Coronary artery (tissue), 2 donors: ENCODE measurements at regions not wholly inside any gene's neighbourhood (a gene's known extent, or its start where the extent isn't known, plus 50 kb on each side); places are given as distances from the start of the nearest gene placed in this dataset.

ENCODE experiments used
- DNase-seq: peaks from one replicate; pipeline ENCODE4 v3.0.0-alpha.2; 2017; ENCODE audit warnings: low spot score
- H3K27ac ChIP-seq, 2 donors: fragments of 200-600 bp; sonication (generic); one replicate each; pipeline ENCODE4 v1.5.1; 2016 to 2019
- H3K4me3 ChIP-seq: fragments of 200-600 bp; sonication (generic); 2 replicates; pipeline ENCODE4 v1.5.1; 2016; ENCODE audit warnings: mild to moderate bottlenecking, moderate library complexity
- TF ChIP-seq, protein P1 (sequence below): fragments of 200-600 bp; sonication (generic); IDR thresholded peaks from one replicate; pipeline ENCODE4 v1.5.1; 2019; ENCODE audit warnings: antibody characterized with exemption

DNA sequence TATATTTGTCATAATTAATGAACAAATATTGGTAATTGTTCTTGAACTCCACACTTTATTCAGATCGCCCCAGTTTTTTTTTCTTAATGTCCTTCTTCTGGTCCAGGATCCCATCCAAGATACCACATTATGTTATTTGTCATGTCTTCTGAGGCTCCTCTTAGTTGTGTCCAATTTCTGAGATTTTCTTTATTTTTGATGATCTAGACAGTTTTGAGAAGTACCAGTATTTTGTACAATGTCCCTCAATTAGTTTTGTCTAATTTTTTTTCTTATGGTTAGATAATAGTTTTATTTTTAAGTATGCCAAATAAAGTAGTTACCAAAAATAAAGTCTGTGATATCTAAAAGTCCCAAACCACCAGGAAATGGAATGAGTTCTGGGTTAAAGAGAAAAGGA lies 440.8 kb upstream of the ATP2B1 start:
- TF ChIP-seq, protein P1, sequence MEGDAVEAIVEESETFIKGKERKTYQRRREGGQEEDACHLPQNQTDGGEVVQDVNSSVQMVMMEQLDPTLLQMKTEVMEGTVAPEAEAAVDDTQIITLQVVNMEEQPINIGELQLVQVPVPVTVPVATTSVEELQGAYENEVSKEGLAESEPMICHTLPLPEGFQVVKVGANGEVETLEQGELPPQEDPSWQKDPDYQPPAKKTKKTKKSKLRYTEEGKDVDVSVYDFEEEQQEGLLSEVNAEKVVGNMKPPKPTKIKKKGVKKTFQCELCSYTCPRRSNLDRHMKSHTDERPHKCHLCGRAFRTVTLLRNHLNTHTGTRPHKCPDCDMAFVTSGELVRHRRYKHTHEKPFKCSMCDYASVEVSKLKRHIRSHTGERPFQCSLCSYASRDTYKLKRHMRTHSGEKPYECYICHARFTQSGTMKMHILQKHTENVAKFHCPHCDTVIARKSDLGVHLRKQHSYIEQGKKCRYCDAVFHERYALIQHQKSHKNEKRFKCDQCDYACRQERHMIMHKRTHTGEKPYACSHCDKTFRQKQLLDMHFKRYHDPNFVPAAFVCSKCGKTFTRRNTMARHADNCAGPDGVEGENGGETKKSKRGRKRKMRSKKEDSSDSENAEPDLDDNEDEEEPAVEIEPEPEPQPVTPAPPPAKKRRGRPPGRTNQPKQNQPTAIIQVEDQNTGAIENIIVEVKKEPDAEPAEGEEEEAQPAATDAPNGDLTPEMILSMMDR = no peak
- Histone ChIP-seq H3K4me3 (no peak overlapping the region), H3K27ac (no peak overlapping the region)

DNA sequence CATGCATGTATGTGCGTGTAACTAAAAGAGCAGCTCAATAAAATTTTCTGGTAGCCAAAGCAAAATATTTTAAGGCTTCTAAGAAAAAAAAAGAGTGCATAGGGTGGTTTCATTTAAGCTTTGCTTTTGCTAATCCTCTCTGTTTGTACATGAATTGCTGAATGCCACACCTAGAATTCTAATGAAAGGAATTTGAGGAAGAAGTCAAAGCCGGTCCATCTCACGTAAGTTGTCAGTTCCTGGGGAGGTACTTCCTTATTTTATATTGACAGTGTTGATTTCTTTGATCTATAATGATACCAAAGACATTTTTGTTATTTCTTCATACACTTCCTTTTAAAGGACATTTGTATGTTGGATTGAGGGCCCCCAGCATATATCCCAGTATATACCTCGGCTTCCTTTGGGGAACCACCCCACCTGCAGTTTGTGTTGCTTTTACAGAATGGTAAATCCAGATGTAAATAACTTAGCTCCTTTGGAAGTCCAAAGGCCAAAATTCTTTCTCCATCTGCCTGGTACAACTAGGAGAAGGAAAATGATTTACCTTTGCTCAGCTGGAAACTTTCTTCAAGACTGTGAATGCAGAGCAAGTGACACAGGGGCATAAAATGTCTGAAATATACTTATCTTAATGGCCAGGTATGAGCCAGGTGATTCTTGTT lies 420.9 kb upstream of the ATP2B1 start:
- no peak for DNase-seq
- TF ChIP-seq, protein P1 = no peak
- Histone ChIP-seq H3K4me3 (no peak overlapping the region), H3K27ac (no peak overlapping the region)

More for the DNA sequence above, 440.8 kb upstream of the ATP2B1 start:
- DNase-seq = no peak

DNA sequence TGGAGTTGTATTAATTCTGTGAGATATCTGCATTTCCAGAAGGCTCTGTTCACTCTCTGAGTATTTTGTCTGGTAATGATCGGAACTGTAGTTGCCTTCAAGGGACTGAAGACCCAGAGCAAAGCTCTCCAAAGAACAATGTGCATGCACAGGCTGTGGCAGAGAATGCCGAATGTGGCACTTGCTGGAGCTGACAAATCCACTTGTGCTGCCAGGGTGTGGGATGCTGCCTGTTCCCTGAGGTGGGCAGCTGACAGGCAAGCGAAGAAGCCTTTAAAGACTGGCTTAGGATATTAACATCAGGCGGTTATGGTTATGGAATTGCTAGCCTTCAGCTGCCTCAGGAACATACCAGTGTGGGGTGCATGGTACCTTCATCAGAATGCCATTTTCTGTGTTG lies 419.9 kb upstream of the ATP2B1 start:
- H3K4me3 ChIP-seq = no peak overlapping the region
- no peak overlapping the region for H3K27ac ChIP-seq
- TF ChIP-seq, protein P1 = no peak
- DNase-seq = no peak

DNA sequence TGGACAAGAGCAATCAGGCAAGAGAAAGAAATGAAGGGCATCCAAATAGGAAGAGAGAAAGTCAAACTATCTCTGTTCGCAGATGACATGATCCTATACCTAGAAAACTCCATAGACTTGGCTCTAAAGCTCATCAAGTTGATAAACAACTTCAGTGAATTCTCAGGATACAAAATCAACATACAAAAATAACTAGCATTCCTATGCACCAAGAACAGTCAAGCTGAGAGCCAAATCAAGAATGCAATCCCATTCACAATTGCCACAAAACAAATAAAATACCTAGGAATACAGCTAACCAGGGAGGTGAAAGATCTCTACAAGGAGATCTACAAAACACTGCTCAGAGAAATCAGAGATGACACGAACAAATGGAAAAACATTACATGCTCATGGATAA lies 417.5 kb upstream of the ATP2B1 start:
- H3K27ac ChIP-seq = no peak overlapping the region
- no peak overlapping the region for H3K4me3 ChIP-seq
- TF ChIP-seq, protein P1 = no peak
- DNase-seq = no peak

DNA sequence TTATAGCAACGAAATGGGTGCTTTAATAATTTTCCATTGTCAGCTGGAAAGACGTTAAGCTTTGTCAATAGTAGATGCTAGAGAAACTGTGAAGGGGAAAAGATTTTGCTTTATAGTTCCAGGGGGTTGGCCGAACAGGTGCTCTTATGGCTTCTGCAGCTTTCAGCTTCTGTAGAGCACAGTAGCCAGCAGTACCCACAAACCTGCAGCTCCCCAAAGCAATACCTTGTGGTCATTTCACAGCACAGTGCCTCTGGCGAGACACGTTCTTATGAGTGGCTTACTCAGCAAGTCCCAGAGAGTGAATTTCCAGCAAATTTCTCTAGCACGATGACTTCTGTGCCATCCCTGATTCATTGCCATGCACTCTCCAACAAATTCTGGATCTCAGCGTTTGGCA lies 416.3 kb upstream of the ATP2B1 start:
- TF ChIP-seq, protein P1 = no peak
- Histone ChIP-seq H3K27ac (no peak overlapping the region), H3K4me3 (no peak overlapping the region)
- DNase-seq = no peak

DNA sequence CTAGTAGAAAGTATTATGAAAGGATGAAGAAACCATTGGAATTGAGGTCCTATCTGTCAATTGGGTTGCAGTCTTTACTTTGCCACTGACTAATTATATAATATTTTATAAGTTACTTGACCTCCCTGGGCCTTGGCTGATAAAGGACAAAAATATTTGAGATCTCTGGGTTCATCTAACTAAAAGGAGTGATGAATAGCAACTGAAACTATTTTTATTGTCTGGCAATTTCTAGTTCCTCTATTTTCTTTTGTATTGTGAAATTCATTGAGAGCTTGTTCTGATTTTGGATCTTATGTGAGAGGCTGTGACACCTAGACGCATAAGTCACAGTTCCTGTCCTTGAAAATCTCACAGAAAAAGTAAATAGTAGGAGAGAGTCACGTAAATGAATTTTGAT lies 415.7 kb upstream of the ATP2B1 start:
- TF ChIP-seq, protein P1 = no peak
- no peak overlapping the region for H3K27ac ChIP-seq
- no peak for DNase-seq
- H3K4me3 ChIP-seq = no peak overlapping the region

DNA sequence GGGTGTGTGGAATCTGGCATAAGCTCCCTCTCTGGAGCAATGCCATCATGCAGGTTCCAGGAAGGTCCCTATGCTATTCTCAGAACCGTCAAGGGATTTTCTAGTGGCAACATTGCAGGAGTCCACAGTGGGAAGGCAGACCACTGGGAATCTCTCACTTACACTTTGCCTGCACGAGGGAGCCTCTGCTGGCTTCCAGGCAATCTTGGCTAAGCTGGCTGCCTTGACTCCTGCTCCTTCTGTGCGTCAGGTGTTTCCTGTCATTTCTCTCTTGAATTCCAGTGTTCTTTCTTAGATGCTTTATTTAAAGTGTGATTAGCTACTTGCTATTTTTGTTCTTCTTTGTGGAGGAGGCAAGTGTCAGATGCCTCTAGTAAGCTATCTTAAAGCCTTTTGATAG lies 414.0 kb upstream of the ATP2B1 start:
- DNase-seq = no peak
- no peak overlapping the region for H3K27ac ChIP-seq
- TF ChIP-seq, protein P1 = no peak
- H3K4me3 ChIP-seq = no peak overlapping the region
